ENCODE measurements at regions not wholly inside any gene's neighbourhood (a gene's known extent, or its start where the extent isn't known, plus 50 kb on each side); places are given as distances from the start of the nearest gene placed in this dataset.

- no peak for FAIRE-seq
- no peak for TF ChIP-seq CTCF (IDR thresholded peaks at IDR 0.05; ENCODE audit: insufficient read depth, missing control alignments)
- no peak for DNase-seq (ENCODE audit: insufficient read length, low spot score)
Observed at GRCh38 chr3:164927728-164928127, 150.6 kb downstream of the SI start.

- no peak for DNase-seq (ENCODE audit: insufficient read length, low spot score)
- no peak for FAIRE-seq
- TF ChIP-seq CTCF (IDR thresholded peaks at IDR 0.05; ENCODE audit: insufficient read depth, missing control alignments): no peak
Observed at GRCh38 chr3:164918905-164919304, 159.4 kb downstream of the SI start.

GRCh38 chr3:164912916-164913315 is 165.4 kb downstream of the SI start:
- TF ChIP-seq CTCF (IDR thresholded peaks at IDR 0.05; ENCODE audit: insufficient read depth, missing control alignments): no peak
- FAIRE-seq (no peak), DNase-seq (ENCODE audit: insufficient read length, low spot score) (no peak)

GRCh38 chr3:164903820-164904451 is 174.4 kb downstream of the SI start:
- DNase-seq (ENCODE audit: insufficient read length, low spot score) (no peak), FAIRE-seq (no peak)
- TF ChIP-seq CTCF (IDR thresholded peaks at IDR 0.05; ENCODE audit: insufficient read depth, missing control alignments): no peak

GRCh38 chr3:164897342-164897741 is 181.0 kb downstream of the SI start:
- no peak for FAIRE-seq
- TF ChIP-seq CTCF (IDR thresholded peaks at IDR 0.05; ENCODE audit: insufficient read depth, missing control alignments): no peak
- no peak for DNase-seq (ENCODE audit: insufficient read length, low spot score)

GRCh38 chr3:164890061-164890460 is 188.2 kb downstream of the SI start:
- FAIRE-seq (no peak), DNase-seq (ENCODE audit: insufficient read length, low spot score) (no peak)
- TF ChIP-seq CTCF (IDR thresholded peaks at IDR 0.05; ENCODE audit: insufficient read depth, missing control alignments): no peak

GRCh38 chr3:164883171-164883570 is 195.1 kb downstream of the SI start:
- no peak for TF ChIP-seq CTCF (IDR thresholded peaks at IDR 0.05; ENCODE audit: insufficient read depth, missing control alignments)

More at GRCh38 chr3:164883171-164883570, 195.1 kb downstream of the SI start:
- FAIRE-seq: no peak
- no peak for DNase-seq (ENCODE audit: insufficient read length, low spot score)
